ENCODE measurements at regions not wholly inside any gene's neighbourhood (a gene's known extent, or its start where the extent isn't known, plus 50 kb on each side); places are given as distances from the start of the nearest gene placed in this dataset.

GRCh38 chrX:110466790-110467189, 108.1 kb downstream of the RTL9 start:
- TF ChIP-seq, protein P1, sequence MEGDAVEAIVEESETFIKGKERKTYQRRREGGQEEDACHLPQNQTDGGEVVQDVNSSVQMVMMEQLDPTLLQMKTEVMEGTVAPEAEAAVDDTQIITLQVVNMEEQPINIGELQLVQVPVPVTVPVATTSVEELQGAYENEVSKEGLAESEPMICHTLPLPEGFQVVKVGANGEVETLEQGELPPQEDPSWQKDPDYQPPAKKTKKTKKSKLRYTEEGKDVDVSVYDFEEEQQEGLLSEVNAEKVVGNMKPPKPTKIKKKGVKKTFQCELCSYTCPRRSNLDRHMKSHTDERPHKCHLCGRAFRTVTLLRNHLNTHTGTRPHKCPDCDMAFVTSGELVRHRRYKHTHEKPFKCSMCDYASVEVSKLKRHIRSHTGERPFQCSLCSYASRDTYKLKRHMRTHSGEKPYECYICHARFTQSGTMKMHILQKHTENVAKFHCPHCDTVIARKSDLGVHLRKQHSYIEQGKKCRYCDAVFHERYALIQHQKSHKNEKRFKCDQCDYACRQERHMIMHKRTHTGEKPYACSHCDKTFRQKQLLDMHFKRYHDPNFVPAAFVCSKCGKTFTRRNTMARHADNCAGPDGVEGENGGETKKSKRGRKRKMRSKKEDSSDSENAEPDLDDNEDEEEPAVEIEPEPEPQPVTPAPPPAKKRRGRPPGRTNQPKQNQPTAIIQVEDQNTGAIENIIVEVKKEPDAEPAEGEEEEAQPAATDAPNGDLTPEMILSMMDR (IDR thresholded peaks at IDR 0.05): no peak
- H3K4me1 Mint-ChIP-seq (ENCODE audit: low read depth): no peaks in the 10 kb centered on the region
- no peaks in the 10 kb centered on the region for H3K36me3 Mint-ChIP-seq (ENCODE audit: low read depth)
- peaks cover 1% of the 10 kb centered on the region for H3K27me3 Mint-ChIP-seq (ENCODE audit: insufficient read depth)
- H3K4me3 Mint-ChIP-seq: no peak overlapping the region
- no peak overlapping the region for H3K27ac Mint-ChIP-seq
- DNase-seq: no peak
- H3K9me3 Mint-ChIP-seq: no peaks in the 10 kb centered on the region

DNA sequence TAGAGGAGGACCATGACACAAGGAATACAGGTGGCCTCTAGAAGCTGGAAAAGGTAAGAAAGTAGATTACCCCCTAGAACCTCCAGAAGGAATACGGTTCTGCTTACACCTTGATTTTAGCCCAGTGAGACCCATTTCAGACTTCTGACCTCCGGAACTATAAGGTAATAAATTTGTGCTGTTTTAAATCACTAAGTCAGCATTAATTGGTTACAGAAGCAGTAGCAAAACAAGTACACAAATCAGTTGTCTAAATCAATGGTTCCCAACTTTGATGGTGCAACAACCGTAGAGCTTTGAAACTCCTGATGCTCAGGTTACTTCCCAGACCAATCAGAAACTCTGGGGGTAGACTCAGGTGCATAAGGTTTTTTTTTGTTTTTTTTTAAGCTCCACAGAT, 113.6 kb downstream of the RTL9 start:
- Mint-ChIP-seq H3K27ac (no peak overlapping the region), H3K4me3 (no peak overlapping the region), H3K4me1 (ENCODE audit: low read depth) (no peaks in the 10 kb centered on the region), H3K27me3 (ENCODE audit: insufficient read depth) (peaks cover 3% of the 10 kb centered on the region), H3K9me3 (no peaks in the 10 kb centered on the region), H3K36me3 (ENCODE audit: low read depth) (no peaks in the 10 kb centered on the region)
- TF ChIP-seq, protein P1 (IDR thresholded peaks at IDR 0.05): no peak
- DNase-seq: no peak

- no peaks in the 10 kb centered on the region for H3K4me1 Mint-ChIP-seq (ENCODE audit: low read depth)
- no peaks in the 10 kb centered on the region for H3K36me3 Mint-ChIP-seq (ENCODE audit: low read depth)
- no peak overlapping the region for H3K27ac Mint-ChIP-seq
- H3K4me3 Mint-ChIP-seq: no peak overlapping the region
- no peak for DNase-seq
- H3K9me3 Mint-ChIP-seq: no peaks in the 10 kb centered on the region
- TF ChIP-seq, protein P1 (IDR thresholded peaks at IDR 0.05): no peak
- H3K27me3 Mint-ChIP-seq (ENCODE audit: insufficient read depth): peaks cover 2% of the 10 kb centered on the region; the same call in 1 of the 2 replicates
Measured at GRCh38 chrX:110477593-110478228, 119.1 kb downstream of the RTL9 start.

- Mint-ChIP-seq H3K4me3 (no peak overlapping the region), H3K4me1 (ENCODE audit: low read depth) (no peaks in the 10 kb centered on the region)
Measured at GRCh38 chrX:110491846-110492620, 133.4 kb downstream of the RTL9 start.

DNA sequence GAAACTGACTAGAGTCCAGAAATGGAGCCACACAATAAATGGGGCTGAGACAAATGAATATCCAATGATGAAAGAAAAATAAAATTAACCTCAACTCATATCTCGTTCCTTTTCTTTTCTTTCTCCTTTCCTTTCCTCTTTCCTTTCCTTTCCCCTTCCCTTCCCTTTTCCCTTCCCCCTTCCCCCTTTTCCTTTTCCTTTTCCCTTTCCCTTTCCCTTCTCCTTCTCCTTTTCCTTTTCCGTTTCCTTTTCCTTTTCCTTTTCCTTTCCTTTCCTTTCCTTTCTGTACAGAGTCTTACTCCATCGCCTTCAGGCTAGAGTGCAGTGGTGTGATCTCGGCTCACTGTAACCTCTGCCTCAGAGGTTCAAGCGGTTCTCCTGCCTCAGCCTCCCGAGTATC, 146.3 kb downstream of the RTL9 start:
- Mint-ChIP-seq H3K9me3 (no peaks in the 10 kb centered on the region), H3K27me3 (ENCODE audit: insufficient read depth) (no peaks in the 10 kb centered on the region; the same call in 1 of the 2 replicates), H3K36me3 (ENCODE audit: low read depth) (no peaks in the 10 kb centered on the region), H3K4me3 (no peak overlapping the region), H3K27ac (no peak overlapping the region), H3K4me1 (ENCODE audit: low read depth) (0 out of 2 replicates have a peak, but pooled peaks cover 3% of the 10 kb centered on the region)
- TF ChIP-seq, protein P1 (IDR thresholded peaks at IDR 0.05): no peak
- DNase-seq: no peak

More at GRCh38 chrX:110491846-110492620, 133.4 kb downstream of the RTL9 start:
- Mint-ChIP-seq H3K27ac (no peak overlapping the region), H3K27me3 (ENCODE audit: insufficient read depth) (no peaks in the 10 kb centered on the region), H3K36me3 (ENCODE audit: low read depth) (no peaks in the 10 kb centered on the region), H3K9me3 (no peaks in the 10 kb centered on the region)
- TF ChIP-seq, protein P1 (IDR thresholded peaks at IDR 0.05): no peak
- DNase-seq: no peak
